ENCODE measurements at regions not wholly inside any gene's neighbourhood (a gene's known extent, or its start where the extent isn't known, plus 50 kb on each side); places are given as distances from the start of the nearest gene placed in this dataset.
"Not testable (repeated sequence)": the region's sequence is repeated elsewhere in the genome, so short reads cannot be mapped to it uniquely, and the experiment has no call there.

- no peak for DNase-seq (ENCODE audit: insufficient read length, low spot score)
- TF ChIP-seq TAF1 (IDR thresholded peaks at IDR 0.05; ENCODE audit: low read depth, low read length) (no peak), POLR2AphosphoS5 (IDR thresholded peaks at IDR 0.05; ENCODE audit: low read depth, low read length) (no peak), POLR2A (IDR thresholded peaks at IDR 0.05; ENCODE audit: low read depth, low read length) (no peak), POU2F2 (IDR thresholded peaks at IDR 0.05; ENCODE audit: low read depth, low read length) (no peak), PAX5 (IDR thresholded peaks at IDR 0.05; ENCODE audit: insufficient read depth, low read length, severe bottlenecking) (no peak), SPI1 (IDR thresholded peaks at IDR 0.05; ENCODE audit: low read depth, low read length) (no peak)
- FAIRE-seq, result no peak
Observed at GRCh38 chr14:105765893-105766614, 239.7 kb downstream of the TMEM121 start.

GRCh38 chr14:105767315-105767714, 240.9 kb downstream of the TMEM121 start:
- TF ChIP-seq POU2F2 (IDR thresholded peaks at IDR 0.05; ENCODE audit: low read depth, low read length) (no peak), PAX5 (IDR thresholded peaks at IDR 0.05; ENCODE audit: insufficient read depth, low read length, severe bottlenecking) (no peak), SPI1 (IDR thresholded peaks at IDR 0.05; ENCODE audit: low read depth, low read length) (no peak), POLR2A (IDR thresholded peaks at IDR 0.05; ENCODE audit: low read depth, low read length) (no peak), TAF1 (IDR thresholded peaks at IDR 0.05; ENCODE audit: low read depth, low read length) (no peak), POLR2AphosphoS5 (IDR thresholded peaks at IDR 0.05; ENCODE audit: low read depth, low read length) (no peak)
- no peak for DNase-seq (ENCODE audit: insufficient read length, low spot score)
- no peak for FAIRE-seq

DNA sequence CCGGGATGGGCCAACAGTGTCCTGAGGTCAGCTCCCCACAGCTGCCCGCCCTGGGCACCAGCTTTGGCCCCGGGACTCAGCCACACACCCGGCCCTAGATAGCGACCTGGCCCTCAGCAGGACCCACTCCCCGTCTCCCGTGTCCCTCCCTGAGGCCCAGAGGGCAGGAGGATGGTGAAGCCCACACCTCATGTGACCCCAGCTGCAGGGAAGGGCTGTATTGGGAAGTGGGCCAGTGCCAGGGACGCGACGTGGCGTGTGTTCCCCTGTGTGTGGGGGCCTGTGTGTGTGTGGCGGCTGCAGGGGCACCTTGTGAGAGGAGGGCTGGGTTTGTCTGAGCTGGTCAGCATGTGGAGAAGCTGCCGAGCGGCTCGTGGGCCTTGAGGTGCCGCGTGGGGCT, 241.7 kb downstream of the TMEM121 start:
- FAIRE-seq; DNase-seq (ENCODE audit: insufficient read length, low spot score): not testable (repeated sequence)

DNA sequence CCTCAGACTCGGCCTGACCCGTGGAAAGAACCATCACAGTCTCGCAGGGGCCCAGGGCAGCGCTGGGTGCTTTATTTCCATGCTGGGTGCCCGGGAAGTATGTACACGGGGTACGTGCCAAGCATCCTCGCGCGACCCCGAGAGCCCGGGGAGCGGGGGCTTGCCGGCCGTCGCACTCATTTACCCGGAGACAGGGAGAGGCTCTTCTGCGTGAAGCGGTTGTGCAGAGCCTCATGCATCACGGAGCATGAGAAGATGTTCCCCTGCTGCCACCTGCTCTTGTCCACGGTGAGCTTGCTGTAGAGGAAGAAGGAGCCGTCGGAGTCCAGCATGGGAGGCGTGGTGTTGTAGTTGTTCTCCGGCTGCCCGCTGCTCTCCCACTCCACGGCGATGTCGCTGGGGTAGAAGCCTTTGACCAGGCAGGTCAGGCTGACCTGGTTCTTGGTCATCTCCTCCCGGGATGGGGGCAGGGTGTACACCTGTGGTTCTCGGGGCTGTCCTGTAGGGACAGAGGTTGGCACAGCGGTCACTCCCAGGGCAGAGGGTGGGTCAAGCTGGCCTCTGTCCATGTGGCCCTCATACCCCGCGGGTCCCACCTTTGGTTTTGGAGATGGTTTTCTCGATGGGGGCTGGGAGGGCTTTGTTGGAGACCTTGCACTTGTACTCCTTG, 242.8 kb downstream of the TMEM121 start:
- FAIRE-seq; DNase-seq (ENCODE audit: insufficient read length, low spot score): not testable (repeated sequence)

GRCh38 chr14:105770619-105771216, 244.3 kb downstream of the TMEM121 start:
- FAIRE-seq; DNase-seq (ENCODE audit: insufficient read length, low spot score): not testable (repeated sequence)

GRCh38 chr14:105771261-105772226, 245.2 kb downstream of the TMEM121 start:
- DNase-seq (ENCODE audit: insufficient read length, low spot score), result not testable (repeated sequence)

GRCh38 chr14:105772710-105773250, 246.4 kb downstream of the TMEM121 start:
- not testable (repeated sequence) for FAIRE-seq; DNase-seq (ENCODE audit: insufficient read length, low spot score)

More at GRCh38 chr14:105771261-105772226, 245.2 kb downstream of the TMEM121 start:
- FAIRE-seq, result not testable (repeated sequence)

DNA sequence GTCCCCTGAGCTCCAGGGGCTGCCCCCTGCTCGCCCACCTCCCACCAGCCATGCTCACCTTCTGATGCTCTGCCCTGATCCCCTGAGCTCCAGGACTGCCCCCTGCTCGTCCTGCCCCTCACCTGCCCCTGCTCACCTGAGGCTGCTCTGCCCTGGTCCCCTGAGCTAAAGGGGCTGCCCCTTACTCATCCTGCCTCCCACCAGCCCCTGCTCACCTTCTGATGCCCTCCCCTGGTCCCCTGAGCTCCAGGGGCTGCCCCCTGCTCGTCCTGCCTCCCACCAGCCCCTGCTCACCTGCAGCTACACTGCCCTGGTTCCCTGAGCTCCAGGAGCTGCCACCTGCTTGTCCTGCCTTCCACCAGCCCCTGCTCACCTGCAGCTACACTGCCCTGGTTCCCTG, 247.2 kb downstream of the TMEM121 start:
- FAIRE-seq (no peak), DNase-seq (ENCODE audit: insufficient read length, low spot score) (no peak)
- TF ChIP-seq POLR2A (IDR thresholded peaks at IDR 0.05; ENCODE audit: low read depth, low read length) (no peak), POU2F2 (IDR thresholded peaks at IDR 0.05; ENCODE audit: low read depth, low read length) (no peak), PAX5 (IDR thresholded peaks at IDR 0.05; ENCODE audit: insufficient read depth, low read length, severe bottlenecking) (no peak), TAF1 (IDR thresholded peaks at IDR 0.05; ENCODE audit: low read depth, low read length) (no peak), SPI1 (IDR thresholded peaks at IDR 0.05; ENCODE audit: low read depth, low read length) (no peak), POLR2AphosphoS5 (IDR thresholded peaks at IDR 0.05; ENCODE audit: low read depth, low read length) (no peak)

- no peak for FAIRE-seq
- TF ChIP-seq SPI1 (IDR thresholded peaks at IDR 0.05; ENCODE audit: low read depth, low read length) (no peak), PAX5 (IDR thresholded peaks at IDR 0.05; ENCODE audit: insufficient read depth, low read length, severe bottlenecking) (no peak), POU2F2 (IDR thresholded peaks at IDR 0.05; ENCODE audit: low read depth, low read length) (no peak), POLR2A (IDR thresholded peaks at IDR 0.05; ENCODE audit: low read depth, low read length) (no peak), POLR2AphosphoS5 (IDR thresholded peaks at IDR 0.05; ENCODE audit: low read depth, low read length) (no peak), TAF1 (IDR thresholded peaks at IDR 0.05; ENCODE audit: low read depth, low read length) (no peak)
- no peak for DNase-seq (ENCODE audit: insufficient read length, low spot score)
Observed at GRCh38 chr14:105774001-105774400, 247.6 kb downstream of the TMEM121 start.

DNA sequence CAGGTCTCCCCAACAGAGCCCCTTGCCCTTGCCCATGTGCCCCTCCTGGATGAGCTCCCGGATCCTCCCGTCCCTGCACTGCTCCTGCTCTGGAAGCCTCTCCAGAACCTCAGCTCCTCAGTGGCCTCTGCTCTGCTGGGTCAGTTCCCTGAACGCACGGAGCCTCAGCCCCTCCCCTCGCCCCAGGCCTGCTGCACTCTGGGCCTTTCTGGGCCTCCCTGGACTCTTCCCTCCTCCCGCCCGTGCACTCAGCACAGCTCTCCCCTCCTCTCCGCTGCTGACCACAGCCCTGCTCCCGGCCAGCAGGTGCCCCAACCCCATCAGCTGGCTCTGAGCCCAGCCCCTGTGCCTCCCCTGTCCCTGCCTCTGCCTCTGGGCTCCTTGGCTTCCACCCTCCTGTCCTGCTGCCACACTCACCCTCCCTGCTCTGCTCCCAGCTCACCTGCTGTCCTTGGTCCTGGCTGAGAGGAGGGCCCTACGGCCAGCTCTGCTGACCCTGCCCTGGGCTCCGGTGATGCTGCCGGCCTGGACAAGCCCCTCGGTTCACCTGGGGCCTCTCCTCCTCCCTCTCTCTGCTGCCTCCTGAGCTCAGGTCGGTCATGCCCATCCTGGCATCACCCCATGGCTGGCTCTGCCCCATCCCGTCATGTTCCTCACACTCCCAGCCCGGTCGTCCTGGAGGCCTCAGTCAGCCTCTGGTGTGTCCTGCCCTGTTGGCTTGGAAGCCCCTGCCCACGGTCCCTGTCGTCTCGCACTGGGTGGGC, 248.4 kb downstream of the TMEM121 start:
- DNase-seq (ENCODE audit: insufficient read length, low spot score), result not testable (repeated sequence)
- FAIRE-seq, result peak; percentile 48

DNA sequence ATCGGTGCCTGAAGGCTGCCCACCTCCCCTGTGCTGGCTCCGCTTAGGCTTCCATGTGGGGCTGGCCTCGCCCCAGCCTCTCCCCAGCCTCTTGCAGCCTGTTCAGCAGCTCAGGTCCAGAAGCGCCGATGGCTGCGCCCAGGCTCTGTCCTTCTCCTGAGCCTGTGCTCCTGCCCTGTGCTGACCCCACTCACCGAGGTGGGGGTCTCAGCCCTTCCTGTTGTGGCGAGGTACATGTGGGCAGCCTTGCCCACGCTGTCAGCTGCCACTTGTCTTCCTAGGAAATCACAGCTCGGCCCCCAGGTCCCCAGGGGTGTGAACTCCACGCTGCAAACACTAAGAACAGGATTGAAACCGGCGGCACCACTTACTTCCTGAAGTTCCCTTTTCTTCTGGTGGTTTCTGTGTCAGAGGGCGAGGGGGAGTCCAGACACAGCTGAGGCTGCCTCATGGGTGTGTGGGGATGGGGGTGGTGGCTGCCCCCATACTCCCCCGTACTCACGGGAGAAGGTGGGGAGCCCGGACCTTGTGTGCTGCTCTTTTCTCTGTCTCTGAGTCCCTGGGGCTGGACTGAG, 249.1 kb downstream of the TMEM121 start:
- FAIRE-seq; DNase-seq (ENCODE audit: insufficient read length, low spot score): not testable (repeated sequence)

DNA sequence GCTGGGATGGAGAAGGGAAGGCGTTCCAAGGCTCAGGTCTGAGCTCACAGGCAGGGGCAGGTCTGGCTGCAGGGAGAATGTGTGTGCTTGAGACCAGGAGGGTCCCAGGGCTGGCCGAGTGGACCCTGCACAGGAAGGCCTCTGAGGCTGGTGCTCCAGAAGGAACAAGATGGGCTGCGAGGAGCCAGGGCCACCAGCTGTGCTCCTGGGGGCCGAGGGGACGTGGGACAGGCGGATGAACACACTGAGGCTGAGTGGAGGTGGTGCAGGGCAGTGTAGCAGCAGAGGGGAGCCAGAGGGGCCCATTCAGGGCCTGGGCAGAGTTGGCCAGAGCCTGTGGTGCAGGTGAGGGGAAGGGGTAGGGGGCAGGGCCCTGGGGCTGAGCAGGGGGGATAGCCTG, 249.7 kb downstream of the TMEM121 start:
- not testable (repeated sequence) for DNase-seq (ENCODE audit: insufficient read length, low spot score)
- FAIRE-seq, result peak; percentile 93
